ENCODE measurements at regions not wholly inside any gene's neighbourhood (a gene's known extent, or its start where the extent isn't known, plus 50 kb on each side); places are given as distances from the start of the nearest gene placed in this dataset.

DNA sequence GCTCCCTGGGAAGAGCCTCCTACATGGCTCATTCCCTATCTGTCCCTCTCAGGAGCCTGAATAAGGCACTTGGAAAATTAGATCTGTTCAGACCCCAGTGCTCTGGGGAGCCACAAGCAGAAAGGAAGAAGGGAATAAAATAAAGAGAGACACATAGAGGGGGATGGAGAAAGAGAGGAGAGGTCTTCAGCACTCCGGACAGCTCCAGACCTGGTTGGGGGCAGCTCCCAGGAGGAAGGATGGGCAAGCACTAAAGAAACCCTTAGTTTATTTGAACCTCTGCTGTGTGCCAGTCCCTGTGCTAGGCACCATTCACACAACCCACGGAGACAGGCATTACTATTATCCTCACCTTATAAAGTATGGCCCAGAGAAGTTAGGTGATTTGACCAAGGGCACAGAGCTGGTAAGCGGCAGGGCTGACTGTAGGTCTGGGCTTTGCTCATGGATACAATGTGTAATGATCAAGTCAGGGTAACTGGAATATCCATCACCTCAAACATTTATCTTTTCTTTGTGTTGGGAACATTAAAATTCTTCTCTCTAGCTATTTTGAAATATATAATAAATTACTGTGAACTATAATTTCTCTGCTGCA lies 53.7 kb upstream of the LRRC32 start:
- TF ChIP-seq ZNF547 (CRISPR knock-in tag; IDR thresholded peaks at IDR 0.05): no peak
- no peak for TF ChIP-seq JUN (CRISPR knock-in tag; IDR thresholded peaks at IDR 0.05)
- TF ChIP-seq CTCF (CRISPR knock-in tag; IDR thresholded peaks at IDR 0.05): no peak
- no peak for TF ChIP-seq HDAC2 (CRISPR knock-in tag; IDR thresholded peaks at IDR 0.05)
- TF ChIP-seq, protein P1, sequence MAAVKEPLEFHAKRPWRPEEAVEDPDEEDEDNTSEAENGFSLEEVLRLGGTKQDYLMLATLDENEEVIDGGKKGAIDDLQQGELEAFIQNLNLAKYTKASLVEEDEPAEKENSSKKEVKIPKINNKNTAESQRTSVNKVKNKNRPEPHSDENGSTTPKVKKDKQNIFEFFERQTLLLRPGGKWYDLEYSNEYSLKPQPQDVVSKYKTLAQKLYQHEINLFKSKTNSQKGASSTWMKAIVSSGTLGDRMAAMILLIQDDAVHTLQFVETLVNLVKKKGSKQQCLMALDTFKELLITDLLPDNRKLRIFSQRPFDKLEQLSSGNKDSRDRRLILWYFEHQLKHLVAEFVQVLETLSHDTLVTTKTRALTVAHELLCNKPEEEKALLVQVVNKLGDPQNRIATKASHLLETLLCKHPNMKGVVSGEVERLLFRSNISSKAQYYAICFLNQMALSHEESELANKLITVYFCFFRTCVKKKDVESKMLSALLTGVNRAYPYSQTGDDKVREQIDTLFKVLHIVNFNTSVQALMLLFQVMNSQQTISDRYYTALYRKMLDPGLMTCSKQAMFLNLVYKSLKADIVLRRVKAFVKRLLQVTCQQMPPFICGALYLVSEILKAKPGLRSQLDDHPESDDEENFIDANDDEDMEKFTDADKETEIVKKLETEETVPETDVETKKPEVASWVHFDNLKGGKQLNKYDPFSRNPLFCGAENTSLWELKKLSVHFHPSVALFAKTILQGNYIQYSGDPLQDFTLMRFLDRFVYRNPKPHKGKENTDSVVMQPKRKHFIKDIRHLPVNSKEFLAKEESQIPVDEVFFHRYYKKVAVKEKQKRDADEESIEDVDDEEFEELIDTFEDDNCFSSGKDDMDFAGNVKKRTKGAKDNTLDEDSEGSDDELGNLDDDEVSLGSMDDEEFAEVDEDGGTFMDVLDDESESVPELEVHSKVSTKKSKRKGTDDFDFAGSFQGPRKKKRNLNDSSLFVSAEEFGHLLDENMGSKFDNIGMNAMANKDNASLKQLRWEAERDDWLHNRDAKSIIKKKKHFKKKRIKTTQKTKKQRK (IDR thresholded peaks at IDR 0.05; ENCODE audit: low read length): no peak
- TF ChIP-seq, protein P2, sequence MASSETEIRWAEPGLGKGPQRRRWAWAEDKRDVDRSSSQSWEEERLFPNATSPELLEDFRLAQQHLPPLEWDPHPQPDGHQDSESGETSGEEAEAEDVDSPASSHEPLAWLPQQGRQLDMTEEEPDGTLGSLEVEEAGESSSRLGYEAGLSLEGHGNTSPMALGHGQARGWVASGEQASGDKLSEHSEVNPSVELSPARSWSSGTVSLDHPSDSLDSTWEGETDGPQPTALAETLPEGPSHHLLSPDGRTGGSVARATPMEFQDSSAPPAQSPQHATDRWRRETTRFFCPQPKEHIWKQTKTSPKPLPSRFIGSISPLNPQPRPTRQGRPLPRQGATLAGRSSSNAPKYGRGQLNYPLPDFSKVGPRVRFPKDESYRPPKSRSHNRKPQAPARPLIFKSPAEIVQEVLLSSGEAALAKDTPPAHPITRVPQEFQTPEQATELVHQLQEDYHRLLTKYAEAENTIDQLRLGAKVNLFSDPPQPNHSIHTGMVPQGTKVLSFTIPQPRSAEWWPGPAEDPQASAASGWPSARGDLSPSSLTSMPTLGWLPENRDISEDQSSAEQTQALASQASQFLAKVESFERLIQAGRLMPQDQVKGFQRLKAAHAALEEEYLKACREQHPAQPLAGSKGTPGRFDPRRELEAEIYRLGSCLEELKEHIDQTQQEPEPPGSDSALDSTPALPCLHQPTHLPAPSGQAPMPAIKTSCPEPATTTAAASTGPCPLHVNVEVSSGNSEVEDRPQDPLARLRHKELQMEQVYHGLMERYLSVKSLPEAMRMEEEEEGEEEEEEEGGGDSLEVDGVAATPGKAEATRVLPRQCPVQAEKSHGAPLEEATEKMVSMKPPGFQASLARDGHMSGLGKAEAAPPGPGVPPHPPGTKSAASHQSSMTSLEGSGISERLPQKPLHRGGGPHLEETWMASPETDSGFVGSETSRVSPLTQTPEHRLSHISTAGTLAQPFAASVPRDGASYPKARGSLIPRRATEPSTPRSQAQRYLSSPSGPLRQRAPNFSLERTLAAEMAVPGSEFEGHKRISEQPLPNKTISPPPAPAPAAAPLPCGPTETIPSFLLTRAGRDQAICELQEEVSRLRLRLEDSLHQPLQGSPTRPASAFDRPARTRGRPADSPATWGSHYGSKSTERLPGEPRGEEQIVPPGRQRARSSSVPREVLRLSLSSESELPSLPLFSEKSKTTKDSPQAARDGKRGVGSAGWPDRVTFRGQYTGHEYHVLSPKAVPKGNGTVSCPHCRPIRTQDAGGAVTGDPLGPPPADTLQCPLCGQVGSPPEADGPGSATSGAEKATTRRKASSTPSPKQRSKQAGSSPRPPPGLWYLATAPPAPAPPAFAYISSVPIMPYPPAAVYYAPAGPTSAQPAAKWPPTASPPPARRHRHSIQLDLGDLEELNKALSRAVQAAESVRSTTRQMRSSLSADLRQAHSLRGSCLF (CRISPR knock-in tag; IDR thresholded peaks at IDR 0.05; ENCODE audit: borderline replicate concordance): no peak
- no peak for TF ChIP-seq MAZ (IDR thresholded peaks at IDR 0.05; ENCODE audit: borderline replicate concordance, low read depth, low read length)
- TF ChIP-seq MAZ (CRISPR knock-in tag; IDR thresholded peaks at IDR 0.05; ENCODE audit: low read depth): no peak
- TF ChIP-seq ETV6 (CRISPR knock-in tag; conservative IDR thresholded peaks at IDR 0.05): no peak
- TF ChIP-seq SIN3A (IDR thresholded peaks at IDR 0.05; ENCODE audit: borderline replicate concordance, low read depth, low read length): no peak
- no peak for TF ChIP-seq ZMYM4 (CRISPR knock-in tag; IDR thresholded peaks at IDR 0.05)
- no peak for TF ChIP-seq ZNF564 (CRISPR knock-in tag; IDR thresholded peaks at IDR 0.05)
- TF ChIP-seq KDM3A (CRISPR knock-in tag; IDR thresholded peaks at IDR 0.05; ENCODE audit: low read depth): no peak
